DOHH2 (cell line): ENCODE measurements at regions not wholly inside any gene's neighbourhood (a gene's known extent, or its start where the extent isn't known, plus 50 kb on each side); places are given as distances from the start of the nearest gene placed in this dataset.
"Not testable (repeated sequence)": the region's sequence is repeated elsewhere in the genome, so short reads cannot be mapped to it uniquely, and the experiment has no call there.

Source experiments
- H3F3A ChIP-seq: fragments of 200-600 bp; sonication (generic), shearing (Covaris generic); 2 replicates; pipeline ENCODE4 v1.6.0; 2016; ENCODE audit warnings: antibody characterized with exemption, mild to moderate bottlenecking; ENCODE audit not compliant: control insufficient read depth, insufficient read depth
- H3K27ac ChIP-seq: fragments of 200-600 bp; sonication (generic); 2 replicates; pipeline ENCODE4 v1.5.1; 2014; ENCODE audit warnings: low read depth, mild to moderate bottlenecking, low read length, moderate library complexity
- H3K27me3 ChIP-seq: fragments of 200-600 bp; sonication (generic); 2 replicates; pipeline ENCODE4 v1.6.1; 2014; ENCODE audit warnings: mild to moderate bottlenecking, low read length, mixed read lengths; ENCODE audit not compliant: control insufficient read depth
- H3K36me3 ChIP-seq: fragments of 200-600 bp; sonication (generic); 2 replicates; pipeline ENCODE4 v1.6.1; 2014; ENCODE audit warnings: mild to moderate bottlenecking, low read length, moderate library complexity, mixed read lengths; ENCODE audit not compliant: control insufficient read depth
- H3K4me1 ChIP-seq: fragments of 200-600 bp; sonication (generic); 2 replicates; pipeline ENCODE4 v1.6.1; 2014; ENCODE audit warnings: mild to moderate bottlenecking, low read length, mixed read lengths; ENCODE audit not compliant: control insufficient read depth
- H3K4me2 ChIP-seq: fragments of 200-600 bp; sonication (generic); 2 replicates; pipeline ENCODE4 v1.6.0; 2014; ENCODE audit warnings: mild to moderate bottlenecking, low read length, moderate library complexity
- H3K4me3 ChIP-seq: fragments of 200-600 bp; sonication (generic); 2 replicates; pipeline ENCODE4 v1.5.1; 2014; ENCODE audit warnings: mild to moderate bottlenecking, low read length, mixed read lengths
- H3K79me2 ChIP-seq: fragments of 200-600 bp; sonication (generic); 2 replicates; pipeline ENCODE4 v1.6.1; 2014; ENCODE audit warnings: mild to moderate bottlenecking, low read length, mixed read lengths; ENCODE audit not compliant: control insufficient read depth
- H3K9me2 ChIP-seq: fragments of 200-600 bp; sonication (generic); replicated peaks from 2 replicates; pipeline ENCODE4 v1.6.1; 2014; ENCODE audit warnings: mild to moderate bottlenecking, low read length, mixed read lengths; ENCODE audit not compliant: control insufficient read depth
- H3K9me3 ChIP-seq: fragments of 200-600 bp; sonication (generic); 2 replicates; pipeline ENCODE4 v1.6.1; 2014; ENCODE audit warnings: antibody characterized with exemption, low read length, mixed read lengths; ENCODE audit not compliant: control insufficient read depth, insufficient read depth
- H4K20me1 ChIP-seq: fragments of 200-600 bp; sonication (generic); 2 replicates; pipeline ENCODE4 v1.6.0; 2014; ENCODE audit warnings: low read depth, mild to moderate bottlenecking, antibody characterized with exemption, low read length, moderate library complexity; ENCODE audit not compliant: control insufficient read depth, insufficient read depth
- CTCF ChIP-seq: fragments of 200-600 bp; sonication (generic); IDR thresholded peaks from one replicate; pipeline ENCODE4 v1.5.1; 2014; ENCODE audit warnings: antibody characterized with exemption, mild to moderate bottlenecking, low read depth, low read length; ENCODE audit not compliant: poor library complexity, severe bottlenecking
- EZH2phosphoT487 ChIP-seq: fragments of 200-600 bp; sonication (generic); IDR thresholded peaks from 2 replicates; pipeline ENCODE4 v1.6.1; 2017; ENCODE audit warnings: borderline replicate concordance, mild to moderate bottlenecking, antibody characterized with exemption, low read length, moderate library complexity, mixed read lengths

DNA sequence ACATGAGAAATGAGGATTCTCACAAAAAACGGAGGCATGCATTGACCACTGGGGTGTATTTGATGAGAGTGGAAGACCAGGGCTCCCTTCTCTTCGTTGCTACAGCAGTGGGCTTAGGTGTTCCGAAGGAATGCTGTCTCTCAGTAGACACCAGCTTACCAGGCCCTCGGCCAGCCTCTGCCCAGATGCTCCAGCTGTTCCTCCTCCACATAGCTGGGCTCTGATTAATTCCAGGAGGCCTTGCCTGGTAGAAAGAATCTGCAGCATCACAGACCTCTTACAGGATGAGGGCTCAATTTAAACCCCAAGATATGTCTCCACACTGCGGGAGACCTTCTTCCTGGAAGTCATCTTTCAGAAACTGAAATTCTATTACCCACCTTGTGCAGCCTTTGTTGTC is 346.6 kb upstream of the TENM3 start:
- Histone ChIP-seq H3K79me2 (no peaks in the 10 kb centered on the region), H3K27me3 (no peaks in the 10 kb centered on the region), H3K27ac (no peak overlapping the region), H4K20me1 (no peaks in the 10 kb centered on the region), H3K4me2 (no peak overlapping the region), H3K9me2 (no peaks in the 10 kb centered on the region), H3K4me3 (no peak overlapping the region), H3F3A (no peaks in the 10 kb centered on the region), H3K4me1 (no peaks in the 10 kb centered on the region), H3K36me3 (no peaks in the 10 kb centered on the region), H3K9me3 (no peaks in the 10 kb centered on the region)
- TF ChIP-seq CTCF (no peak), EZH2phosphoT487 (no peak)

- H3K27me3 ChIP-seq, result no peaks in the 10 kb centered on the region
- no peaks in the 10 kb centered on the region for H4K20me1 ChIP-seq
- TF ChIP-seq CTCF (no peak), EZH2phosphoT487 (no peak)
- no peaks in the 10 kb centered on the region for H3K9me3 ChIP-seq
- no peaks in the 10 kb centered on the region for H3K79me2 ChIP-seq
- H3K36me3 ChIP-seq, result no peaks in the 10 kb centered on the region
- H3K4me2 ChIP-seq, result no peak overlapping the region
- H3K4me3 ChIP-seq, result no peak overlapping the region
- H3K9me2 ChIP-seq, result no peaks in the 10 kb centered on the region
- no peaks in the 10 kb centered on the region for H3K4me1 ChIP-seq
- H3F3A ChIP-seq, result no peaks in the 10 kb centered on the region
- no peak overlapping the region for H3K27ac ChIP-seq
Observed at GRCh38 chr4:181897935-181898334, 345.3 kb upstream of the TENM3 start.

- not testable (repeated sequence) for H3K9me3 ChIP-seq, H3K79me2 ChIP-seq, H3K27me3 ChIP-seq, H3K27ac ChIP-seq, H3K4me1 ChIP-seq, H3F3A ChIP-seq, H4K20me1 ChIP-seq, H3K4me3 ChIP-seq, H3K36me3 ChIP-seq, H3K9me2 ChIP-seq, H3K4me2 ChIP-seq
Observed at GRCh38 chr4:181902404-181902803, 340.8 kb upstream of the TENM3 start.

DNA sequence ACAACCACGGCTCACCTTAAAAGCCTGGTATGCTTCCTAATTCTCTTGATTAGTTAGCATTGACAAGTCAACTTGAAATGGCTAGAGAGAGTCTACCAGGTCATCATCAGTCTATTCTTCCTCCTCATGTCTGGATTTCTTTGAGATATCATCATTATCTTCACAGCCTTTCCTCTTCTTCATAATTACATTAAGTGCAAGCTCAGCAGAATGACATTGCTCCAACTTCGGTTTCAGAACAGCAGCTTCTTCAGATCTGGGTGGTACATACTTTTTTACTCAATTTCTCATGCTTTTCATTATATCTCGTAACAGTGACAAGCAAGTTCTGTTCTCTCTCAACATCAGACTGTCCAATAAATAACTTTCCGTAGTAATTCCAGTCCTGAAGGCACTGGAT is 337.5 kb upstream of the TENM3 start:
- Histone ChIP-seq H3K36me3 (no peaks in the 10 kb centered on the region), H3K4me3 (no peak overlapping the region), H3F3A (no peaks in the 10 kb centered on the region), H3K4me1 (no peaks in the 10 kb centered on the region), H3K27ac (no peak overlapping the region), H3K9me2 (no peaks in the 10 kb centered on the region), H3K9me3 (no peaks in the 10 kb centered on the region), H3K79me2 (no peaks in the 10 kb centered on the region), H3K27me3 (no peaks in the 10 kb centered on the region), H3K4me2 (no peak overlapping the region), H4K20me1 (no peaks in the 10 kb centered on the region)
- TF ChIP-seq CTCF, result no peak
- TF ChIP-seq EZH2phosphoT487, result no peak
